ENCODE measurements at regions not wholly inside any gene's neighbourhood (a gene's known extent, or its start where the extent isn't known, plus 50 kb on each side); places are given as distances from the start of the nearest gene placed in this dataset.

DNA sequence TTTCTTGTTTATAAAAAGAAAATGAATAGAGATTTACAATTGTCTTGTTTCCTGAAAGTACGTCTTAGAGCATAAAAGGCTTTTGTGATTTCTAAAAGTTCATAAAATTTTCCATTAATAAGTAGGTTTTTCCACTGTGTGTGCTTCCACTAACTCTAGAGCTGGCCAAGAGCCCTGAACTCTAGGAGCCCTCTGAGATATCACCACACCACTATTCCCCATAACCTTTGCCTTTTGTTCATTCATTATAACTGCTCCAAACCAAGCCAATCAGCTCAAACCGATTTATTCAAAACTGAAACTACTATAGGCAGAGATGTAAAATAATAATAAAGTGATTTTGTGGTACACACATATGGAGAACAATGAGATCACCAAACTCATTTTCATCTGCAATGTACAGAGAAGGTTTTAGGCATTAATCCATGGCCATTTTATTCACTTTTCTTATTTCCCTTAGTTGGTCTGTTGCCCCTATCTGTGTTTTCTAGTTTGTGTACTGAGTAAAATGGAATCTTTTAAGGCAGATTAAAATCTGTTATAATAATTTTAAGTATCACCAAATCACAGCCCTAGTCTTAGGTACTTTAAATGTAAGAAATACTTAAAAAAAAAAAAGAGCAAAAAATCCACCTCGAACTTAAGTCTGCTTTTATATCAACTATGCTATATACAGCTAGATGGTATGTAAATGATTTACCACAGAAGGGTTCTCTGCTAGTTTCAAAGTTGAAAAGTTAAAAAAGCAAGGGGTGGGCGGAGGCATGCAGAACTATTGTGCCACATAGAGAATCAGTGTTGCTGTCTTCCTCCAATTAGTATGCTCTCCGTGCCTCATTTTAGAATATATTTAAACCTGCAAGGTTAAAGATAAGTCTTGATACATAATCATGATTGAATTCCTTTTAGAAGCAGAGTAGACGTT lies 311.3 kb downstream of the KLF12 start:
- dilution Hi-C loops (cut with HindIII; ENCODE audit: low sequenced_read_pairs, unreplicated experiment), result no loop called here
- no CpG with 5 or more reads among the region's 6 CpGs for WGBS, 2 experiments (ENCODE audit: extremely low coverage in 2 of 2, insufficient read length in 1 of 2)
- no peak for TF ChIP-seq CTCF (conservative IDR thresholded peaks at IDR 0.05; ENCODE audit: low read depth, low read length)
- TF ChIP-seq CHD1 (IDR thresholded peaks at IDR 0.05; ENCODE audit: low read depth, low read length), result no peak
- TF ChIP-seq, protein P1, sequence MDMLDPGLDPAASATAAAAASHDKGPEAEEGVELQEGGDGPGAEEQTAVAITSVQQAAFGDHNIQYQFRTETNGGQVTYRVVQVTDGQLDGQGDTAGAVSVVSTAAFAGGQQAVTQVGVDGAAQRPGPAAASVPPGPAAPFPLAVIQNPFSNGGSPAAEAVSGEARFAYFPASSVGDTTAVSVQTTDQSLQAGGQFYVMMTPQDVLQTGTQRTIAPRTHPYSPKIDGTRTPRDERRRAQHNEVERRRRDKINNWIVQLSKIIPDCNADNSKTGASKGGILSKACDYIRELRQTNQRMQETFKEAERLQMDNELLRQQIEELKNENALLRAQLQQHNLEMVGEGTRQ (IDR thresholded peaks at IDR 0.05; ENCODE audit: low read depth, low read length), result no peak
- no peak for TF ChIP-seq RAD21 (IDR thresholded peaks at IDR 0.05; ENCODE audit: low read length)
- TF ChIP-seq, protein P2, sequence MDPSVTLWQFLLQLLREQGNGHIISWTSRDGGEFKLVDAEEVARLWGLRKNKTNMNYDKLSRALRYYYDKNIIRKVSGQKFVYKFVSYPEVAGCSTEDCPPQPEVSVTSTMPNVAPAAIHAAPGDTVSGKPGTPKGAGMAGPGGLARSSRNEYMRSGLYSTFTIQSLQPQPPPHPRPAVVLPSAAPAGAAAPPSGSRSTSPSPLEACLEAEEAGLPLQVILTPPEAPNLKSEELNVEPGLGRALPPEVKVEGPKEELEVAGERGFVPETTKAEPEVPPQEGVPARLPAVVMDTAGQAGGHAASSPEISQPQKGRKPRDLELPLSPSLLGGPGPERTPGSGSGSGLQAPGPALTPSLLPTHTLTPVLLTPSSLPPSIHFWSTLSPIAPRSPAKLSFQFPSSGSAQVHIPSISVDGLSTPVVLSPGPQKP (IDR thresholded peaks at IDR 0.05; ENCODE audit: borderline replicate concordance, low read depth, low read length), result no peak
- TF ChIP-seq SMC3 (IDR thresholded peaks at IDR 0.05; ENCODE audit: low read depth, low read length), result no peak
- no peak for TF ChIP-seq MXI1 (IDR thresholded peaks at IDR 0.05; ENCODE audit: borderline replicate concordance, low read depth, low read length)
- TF ChIP-seq RFX5 (IDR thresholded peaks at IDR 0.05; ENCODE audit: low read depth, low read length), result no peak
- TF ChIP-seq MAFK (IDR thresholded peaks at IDR 0.05; ENCODE audit: low read depth, low read length), result no peak
- TF ChIP-seq BHLHE40 (IDR thresholded peaks at IDR 0.05; ENCODE audit: low read depth, low read length), result no peak
- no peak for TF ChIP-seq RCOR1 (IDR thresholded peaks at IDR 0.05; ENCODE audit: insufficient replicate concordance, low read length)
- TF ChIP-seq NFE2L2 (IDR thresholded peaks at IDR 0.05; ENCODE audit: low read depth, low read length), result no peak
- TF ChIP-seq CEBPB (IDR thresholded peaks at IDR 0.05; ENCODE audit: low read depth, low read length), result no peak
- no peak for TF ChIP-seq MAZ (IDR thresholded peaks at IDR 0.05; ENCODE audit: borderline replicate concordance, low read depth, low read length)
- TF ChIP-seq FOS (IDR thresholded peaks at IDR 0.05; ENCODE audit: low read depth, low read length), result no peak

More for the DNA sequence above, 311.3 kb downstream of the KLF12 start:
- intact Hi-C loops (cut with micrococcal nuclease), result no loop called here
- ATAC-seq (ENCODE audit: low read depth), result no peak
- Histone ChIP-seq H4K5ac (ENCODE audit: low read depth, low read length) (no peak overlapping the region), H2BK15ac (ENCODE audit: low read depth, low read length) (no peak overlapping the region), H2BK20ac (ENCODE audit: low read depth, low read length) (no peak overlapping the region), H3K9me3 (ENCODE audit: control insufficient read depth, insufficient read depth, low read length) (no peaks in the 10 kb centered on the region), H3K56ac (ENCODE audit: extremely low read depth, insufficient read depth, low read length) (no peak overlapping the region), H3K4me2 (ENCODE audit: low read depth, low read length) (no peak overlapping the region), H3K36me3 (ENCODE audit: control insufficient read depth, insufficient read depth, low read length) (peaks cover 1% of the 10 kb centered on the region; the same call in 1 of the 2 replicates), H2AK5ac (ENCODE audit: low read depth, low read length) (no peak overlapping the region), H3K14ac (replicated peaks; ENCODE audit: low read depth, low read length) (no peak overlapping the region), H2BK5ac (ENCODE audit: low read depth, low read length, poor library complexity, severe bottlenecking) (no peak overlapping the region), H3K9ac (ENCODE audit: low read depth, low read length) (no peak overlapping the region), H2BK120ac (ENCODE audit: low read depth, low read length) (no peak overlapping the region), H3K27ac (ENCODE audit: insufficient read depth, low read length) (no peak overlapping the region), H3K9me1 (ENCODE audit: insufficient read depth, low read length) (no peaks in the 10 kb centered on the region; the same call in 1 of the 2 replicates), H4K91ac (ENCODE audit: insufficient read depth, low read depth, low read length) (no peak overlapping the region), H3K79me1 (ENCODE audit: low read depth in 1 of 2, low read length in 2 of 2) (peaks cover 9 to 19% of the 10 kb centered on the region in 2 experiments; a peak in 3 of 4 replicates), H3K4me1 (ENCODE audit: control insufficient read depth, insufficient read depth, low read length) (no peaks in the 10 kb centered on the region), H3K4ac (ENCODE audit: low read depth, low read length) (no peak overlapping the region), H4K20me1 (ENCODE audit: insufficient read depth, low read length) (no peaks in the 10 kb centered on the region), H2AK9ac (replicated peaks; ENCODE audit: low read depth, low read length, poor library complexity) (no peak overlapping the region), H3K23ac (ENCODE audit: low read depth, low read length) (no peak overlapping the region), H2AFZ (replicated peaks; ENCODE audit: low read length, poor library complexity) (no peak overlapping the region), H4K8ac (ENCODE audit: low read depth in 2 of 2, low read length in 2 of 2) (no peak overlapping the region), H3K27me3 (ENCODE audit: control insufficient read depth, insufficient read depth, low read length) (no peaks in the 10 kb centered on the region), H3K4me3 (ENCODE audit: insufficient read depth, low read depth, low read length) (no peak overlapping the region), H3K18ac (ENCODE audit: low read depth, low read length) (no peak overlapping the region)
- POLR2A ChIA-PET (ENCODE audit: unreplicated experiment), result no interaction called here
- CTCF ChIA-PET, result no interaction called here
- in situ Hi-C loops (cut with MboI; ENCODE audit: low sequenced_read_pairs), result no loop called here
- DNase-seq, result no peak
- BruUV-seq (replicated peaks), result no TSS peak
